ENCODE measurements at regions not wholly inside any gene's neighbourhood (a gene's known extent, or its start where the extent isn't known, plus 50 kb on each side); places are given as distances from the start of the nearest gene placed in this dataset.

GRCh38 chr18:43812627-43813026 is 535.3 kb upstream of the SYT4 start:
- Mint-ChIP-seq H3K36me3 (peaks cover 7% of the 10 kb centered on the region), H3K4me3 (no peak overlapping the region), H3K27me3 (ENCODE audit: low read depth) (no peaks in the 10 kb centered on the region), H3K4me1 (peaks cover 15% of the 10 kb centered on the region), H3K9me3 (peaks cover 24% of the 10 kb centered on the region), H3K27ac (no peak overlapping the region)
- no peak for TF ChIP-seq SP1 (CRISPR knock-in tag; conservative IDR thresholded peaks at IDR 0.05)
- TF ChIP-seq ZNF138 (CRISPR knock-in tag; conservative IDR thresholded peaks at IDR 0.05), result no peak
- DNase-seq (ENCODE audit: low spot score) (no peak), ATAC-seq (no peak)
- CTCF ChIA-PET, result no interaction called here
- POLR2A ChIA-PET, result no interaction called here

- POLR2A ChIA-PET, result no interaction called here
- TF ChIP-seq NR2C2 (CRISPR knock-in tag; IDR thresholded peaks at IDR 0.05) (no peak), AFF4 (CRISPR knock-in tag; IDR thresholded peaks at IDR 0.05; ENCODE audit: borderline replicate concordance) (no peak), IRF2 (CRISPR knock-in tag; IDR thresholded peaks at IDR 0.05; ENCODE audit: borderline replicate concordance, low read depth) (no peak), ZBTB21 (CRISPR knock-in tag; IDR thresholded peaks at IDR 0.05; ENCODE audit: borderline replicate concordance) (no peak), CDX4 (CRISPR knock-in tag; IDR thresholded peaks at IDR 0.05; ENCODE audit: borderline replicate concordance) (no peak), GRHL2 (CRISPR knock-in tag; IDR thresholded peaks at IDR 0.05; ENCODE audit: insufficient replicate concordance, severe bottlenecking) (no peak), ZNF425 (CRISPR knock-in tag; conservative IDR thresholded peaks at IDR 0.05) (no peak)
- H3K27ac Mint-ChIP-seq, result no peak overlapping the region
- H3K36me3 Mint-ChIP-seq, result peaks cover 7% of the 10 kb centered on the region
- CTCF ChIA-PET, result interaction anchor here (1.2 kb wide), 1 partner anchor 158 kb away, joined by 3 read pairs; no protein-coding TSS in a partner anchor
- no peaks in the 10 kb centered on the region for H3K27me3 Mint-ChIP-seq (ENCODE audit: low read depth)
- ATAC-seq (no peak), DNase-seq (ENCODE audit: low spot score) (no peak)
- H3K9me3 Mint-ChIP-seq, result peaks cover 23% of the 10 kb centered on the region
- H3K4me3 Mint-ChIP-seq, result no peak overlapping the region
- no peaks in the 10 kb centered on the region for H3K4me1 Mint-ChIP-seq
Measured at GRCh38 chr18:43819397-43819796, 542.1 kb upstream of the SYT4 start.

GRCh38 chr18:43819873-43820272 is 542.6 kb upstream of the SYT4 start:
- peaks cover 20% of the 10 kb centered on the region for H3K9me3 Mint-ChIP-seq
- peaks cover 3% of the 10 kb centered on the region; the same call in 1 of the 2 replicates for H3K4me1 Mint-ChIP-seq
- peaks cover 7% of the 10 kb centered on the region for H3K36me3 Mint-ChIP-seq
- DNase-seq (ENCODE audit: low spot score), result no peak
- ChIA-PET CTCF (interaction anchor here (1.2 kb wide), 1 partner anchor 158 kb away, joined by 3 read pairs; no protein-coding TSS in a partner anchor), POLR2A (no interaction called here)
- H3K27ac Mint-ChIP-seq, result no peak overlapping the region
- no peak overlapping the region for H3K4me3 Mint-ChIP-seq
- no peaks in the 10 kb centered on the region for H3K27me3 Mint-ChIP-seq (ENCODE audit: low read depth)
- no peak for ATAC-seq
- TF ChIP-seq HMGXB4 (CRISPR knock-in tag; IDR thresholded peaks at IDR 0.05) (no peak), USF1 (CRISPR knock-in tag; IDR thresholded peaks at IDR 0.05) (no peak), ETV6 (CRISPR knock-in tag; IDR thresholded peaks at IDR 0.05) (no peak), ZNF671 (CRISPR knock-in tag; IDR thresholded peaks at IDR 0.05) (no peak), ZNF317 (CRISPR knock-in tag; IDR thresholded peaks at IDR 0.05; ENCODE audit: borderline replicate concordance, low read depth) (no peak), HMGA2 (CRISPR knock-in tag; IDR thresholded peaks at IDR 0.05) (no peak), E2F5 (CRISPR knock-in tag; IDR thresholded peaks at IDR 0.05) (no peak), PREB (CRISPR knock-in tag; IDR thresholded peaks at IDR 0.05; ENCODE audit: borderline replicate concordance) (no peak), EMX1 (CRISPR knock-in tag; IDR thresholded peaks at IDR 0.05) (no peak), E2F4 (CRISPR knock-in tag; IDR thresholded peaks at IDR 0.05; ENCODE audit: borderline replicate concordance, low read depth) (no peak), FOXJ3 (CRISPR knock-in tag; IDR thresholded peaks at IDR 0.05; ENCODE audit: borderline replicate concordance) (no peak)
